GM12878 (cell line): ENCODE measurements at regions not wholly inside any gene's neighbourhood (a gene's known extent, or its start where the extent isn't known, plus 50 kb on each side); places are given as distances from the start of the nearest gene placed in this dataset.

ENCODE experiments used
- ATAC-seq: fragments of 200-7000 bp; cut with Tn5 transposase; 3 replicates; pipeline ENCODE4 v1.9.1; 2020; ENCODE audit warnings: mild to moderate bottlenecking, moderate library complexity
- BruUV-seq: library from RNA; stranded (reverse); fragments of 400-500 nt; replicated peaks from 2 replicates; lab custom pipeline; 2021; lab: Mats Ljungman, UMichigan
- CTCF ChIA-PET: fragments of 300-600 bp; sonication (Branson Sonifier 250); formaldehyde crosslinking; extraction: SDS; loops from one replicate; lab custom pipeline; 2021; ENCODE audit warnings: inconsistent platforms; lab: Yijun Ruan, JAX
- POLR2A ChIA-PET: fragments of 350-600 bp; formaldehyde crosslinking; extraction: SDS; loops from one replicate; lab custom pipeline; 2021; ENCODE audit warnings: inconsistent platforms; lab: Charles Lee
- RAD21 ChIA-PET: fragments of 300-600 bp; sonication (Branson Sonifier 250); formaldehyde crosslinking; loops from one replicate; lab custom pipeline; 2023; ENCODE audit warnings: antibody characterized with exemption; ENCODE audit not compliant: unreplicated experiment; lab: Charles Lee
- SMC1A ChIA-PET: fragments of 300-600 bp; sonication (Branson Sonifier 250); formaldehyde crosslinking; loops from one replicate; lab custom pipeline; 2023; ENCODE audit not compliant: unreplicated experiment, uncharacterized antibody; lab: Charles Lee
- DNase-seq: peaks from one replicate; pipeline ENCODE4 v3.0.0-alpha.2; 2011; ENCODE audit warnings: low read depth, low spot score
- FAIRE-seq: peaks from 3 replicates; lab custom pipeline; 2011; peaks lifted over from hg19 to GRCh38; lab: Jason Lieb, UNC
- H2AFZ ChIP-seq: 2 replicates; pipeline ENCODE4 v1.6.0; 2011; ENCODE audit warnings: low read depth, low read length, control low read depth; ENCODE audit not compliant: control insufficient read depth
- H3K27ac ChIP-seq: 2 replicates; pipeline ENCODE4 v1.5.1; 2011; ENCODE audit warnings: control low read depth; ENCODE audit not compliant: control insufficient read depth, insufficient read depth
- H3K27me3 ChIP-seq, 2 experiments: replicated peaks in 1 of 2; 2 replicates each; pipeline versions ENCODE4 v1.6.0 to v1.6.1; 2011; ENCODE audit warnings: low read length in 1 of 2; ENCODE audit not compliant: control insufficient read depth in 2 of 2, insufficient read depth in 2 of 2
- H3K36me3 ChIP-seq, 2 experiments: 2 replicates each; pipeline ENCODE4 v1.5.1; 2011; ENCODE audit warnings: low read length in 1 of 2; ENCODE audit not compliant: control insufficient read depth in 2 of 2, insufficient read depth in 2 of 2
- H3K4me1 ChIP-seq: 2 replicates; pipeline ENCODE4 v1.6.1; 2011; ENCODE audit warnings: mild to moderate bottlenecking, low read length, moderate library complexity, mixed read lengths; ENCODE audit not compliant: control insufficient read depth, insufficient read depth
- H3K4me2 ChIP-seq: 2 replicates; pipeline ENCODE4 v1.6.0; 2011; ENCODE audit warnings: control low read depth; ENCODE audit not compliant: control insufficient read depth, insufficient read depth
- H3K4me3 ChIP-seq: fragments of 200-600 bp; sonication (generic); 2 replicates; pipeline ENCODE4 v1.5.1; 2016
- H3K79me2 ChIP-seq: 2 replicates; pipeline ENCODE4 v1.6.0; 2011; ENCODE audit warnings: low read length; ENCODE audit not compliant: control insufficient read depth, insufficient read depth
- H3K9ac ChIP-seq: 2 replicates; pipeline ENCODE4 v1.8.0; 2011; ENCODE audit warnings: low read length, control low read depth, mixed read lengths; ENCODE audit not compliant: control insufficient read depth, insufficient read depth
- H3K9me3 ChIP-seq: replicated peaks from 3 replicates; pipeline ENCODE4 v1.5.1; 2011; ENCODE audit warnings: mild to moderate bottlenecking, low read length; ENCODE audit not compliant: control insufficient read depth, insufficient read depth
- H4K20me1 ChIP-seq: 2 replicates; pipeline ENCODE4 v1.6.0; 2011; ENCODE audit not compliant: control insufficient read depth, insufficient read depth
- BACH1 ChIP-seq: fragments of 450-650 bp; IDR thresholded peaks from 2 replicates; pipeline ENCODE4 v1.6.1; 2017; ENCODE audit warnings: mild to moderate bottlenecking, borderline replicate concordance
- BCL3 ChIP-seq: IDR thresholded peaks from 2 replicates; pipeline ENCODE4 v1.6.1; 2011; ENCODE audit warnings: borderline replicate concordance, low read depth, mild to moderate bottlenecking, moderate library complexity, low read length; ENCODE audit not compliant: insufficient read depth, poor library complexity, severe bottlenecking
- IRF4 ChIP-seq: IDR thresholded peaks from 2 replicates; pipeline ENCODE4 v1.6.1; 2011; ENCODE audit warnings: low read depth, low read length
- NFYA ChIP-seq: IDR thresholded peaks from 2 replicates; pipeline ENCODE4 v1.6.1; 2011; ENCODE audit warnings: low read depth, mild to moderate bottlenecking, low read length, improper control_type of control experiment, borderline replicate concordance
- NFYB ChIP-seq: IDR thresholded peaks from 2 replicates; pipeline ENCODE4 v1.6.1; 2011; ENCODE audit warnings: low read depth, mild to moderate bottlenecking, low read length, improper control_type of control experiment, moderate library complexity; ENCODE audit not compliant: insufficient read depth
- RELB ChIP-seq: fragments of 450-650 bp; IDR thresholded peaks from 2 replicates; pipeline ENCODE4 v1.6.1; 2017; ENCODE audit warnings: low read depth, mild to moderate bottlenecking, moderate library complexity
- SMARCA5 ChIP-seq: fragments of 450-650 bp; IDR thresholded peaks from 2 replicates; pipeline ENCODE4 v1.6.1; 2017; ENCODE audit warnings: mild to moderate bottlenecking
- SP1 ChIP-seq: IDR thresholded peaks from one replicate; pipeline ENCODE4 v1.6.1; 2011; ENCODE audit warnings: low read depth, low read length
- SPI1 ChIP-seq: IDR thresholded peaks from 2 replicates; pipeline ENCODE4 v1.6.1; 2011; ENCODE audit warnings: low read depth, mild to moderate bottlenecking, low read length, moderate library complexity, borderline replicate concordance; ENCODE audit not compliant: insufficient read depth
- WGBS: methylation state at CpG from one replicate; pipeline ENCODE4 v1.1.6; 2016; ENCODE audit warnings: low lambda C conversion rate; ENCODE audit not compliant: insufficient replicate concordance, insufficient coverage; ENCODE audit errors: missing lambda C conversion rate; 5-methylcytosine and 5-hydroxymethylcytosine counted together
- in situ Hi-C: fragments of 300-500 bp; cut with MboI; formaldehyde crosslinking; loops from 9 replicates; pipeline ENCODE4 v1.14.3; 2018; ENCODE audit warnings: mixed read lengths
- intact Hi-C: fragments of 100-400 bp; cut with micrococcal nuclease; formaldehyde crosslinking; loops from one replicate; pipeline ENCODE4 v1.14.2; 2022; ENCODE audit not compliant: unreplicated experiment

GRCh38 chr12:124098101-124098757, 125.2 kb downstream of the ZNF664 start (continued):
- no peak for TF ChIP-seq SP1
- no peak for TF ChIP-seq NFYB
- no peak for TF ChIP-seq IRF4
- no peak for TF ChIP-seq BACH1
- no peak for TF ChIP-seq NFYA

GRCh38 chr12:124098887-124099286, 125.9 kb downstream of the ZNF664 start:
- no peak for TF ChIP-seq SMARCA5
- TF ChIP-seq SPI1: no peak
- no peak for TF ChIP-seq BCL3
- no peak for TF ChIP-seq RELB
- no peak overlapping the region for H3K27ac ChIP-seq
- ChIA-PET RAD21 (no interaction called here), CTCF (no interaction called here), SMC1A (no interaction called here), POLR2A (no interaction called here)
- no peak overlapping the region for H3K9ac ChIP-seq
- no peaks in the 10 kb centered on the region for H3K36me3 ChIP-seq
- H3K9me3 ChIP-seq: no peaks in the 10 kb centered on the region; the same call in 2 of the 3 replicates
- H3K27me3 ChIP-seq: no peaks in the 10 kb centered on the region
- H3K4me2 ChIP-seq: no peak overlapping the region
- no peak overlapping the region for H3K4me3 ChIP-seq
- FAIRE-seq (no peak), ATAC-seq (no peak), DNase-seq (no peak)
- intact Hi-C loops (no loop called here), in situ Hi-C loops (no loop called here)
- no peaks in the 10 kb centered on the region for H3K4me1 ChIP-seq
- H4K20me1 ChIP-seq: no peaks in the 10 kb centered on the region
- no TSS peak for BruUV-seq
- no peaks in the 10 kb centered on the region for H3K79me2 ChIP-seq
- H2AFZ ChIP-seq: no peak overlapping the region
- WGBS: 40% methylated on average over 8 of the region's 8 CpGs
